WTC11 (cell line): ENCODE measurements at regions not wholly inside any gene's neighbourhood (a gene's known extent, or its start where the extent isn't known, plus 50 kb on each side); places are given as distances from the start of the nearest gene placed in this dataset.

Source experiments
- ATAC-seq: fragments of 200-7000 bp; cut with Tn5 transposase; 2 replicates; pipeline ENCODE4 v1.10.0; 2021; ENCODE audit warnings: mild to moderate bottlenecking, moderate library complexity
- CTCF ChIA-PET: fragments of 300-600 bp; sonication (Branson Sonifier 250); formaldehyde crosslinking; loops from one replicate; lab custom pipeline; 2021; ENCODE audit warnings: antibody characterized with exemption; lab: Charles Lee
- POLR2A ChIA-PET: fragments of 350-600 bp; sonication (Branson Sonifier 250); formaldehyde crosslinking; loops from one replicate; lab custom pipeline; 2021; ENCODE audit warnings: antibody characterized with exemption; lab: Charles Lee
- DNase-seq: peaks from one replicate; pipeline ENCODE4 v3.0.0; 2021; ENCODE audit warnings: low spot score
- H3K27ac Mint-ChIP-seq: 2 replicates; pipeline ENCODE4 v1.8.0; 2021; ENCODE audit warnings: mixed read lengths
- H3K27me3 Mint-ChIP-seq: 2 replicates; pipeline ENCODE4 v1.8.0; 2021; ENCODE audit warnings: low read depth, mild to moderate bottlenecking, moderate library complexity, mixed read lengths
- H3K36me3 Mint-ChIP-seq: 2 replicates; pipeline ENCODE4 v1.8.0; 2021; ENCODE audit warnings: mixed read lengths
- H3K4me1 Mint-ChIP-seq: 2 replicates; pipeline ENCODE4 v1.8.0; 2022; ENCODE audit warnings: mixed read lengths
- H3K4me3 Mint-ChIP-seq: 2 replicates; pipeline ENCODE4 v1.8.0; 2021; ENCODE audit warnings: mild to moderate bottlenecking, moderate library complexity, mixed read lengths
- H3K9me3 Mint-ChIP-seq: 2 replicates; pipeline ENCODE4 v1.8.0; 2021; ENCODE audit warnings: mixed read lengths
- ATF2 ChIP-seq: sonication (generic); formaldehyde crosslinking; IDR thresholded peaks from 2 replicates; pipeline ENCODE4 v1.8.1; 2022; ENCODE audit warnings: low read depth, missing genetic modification reagents, borderline replicate concordance
- E2F1 ChIP-seq: sonication (generic); formaldehyde crosslinking; IDR thresholded peaks from 2 replicates; pipeline ENCODE4 v1.8.0; 2022; ENCODE audit warnings: mild to moderate bottlenecking, missing genetic modification reagents
- ETV6 ChIP-seq: sonication (generic); formaldehyde crosslinking; IDR thresholded peaks from 2 replicates; pipeline ENCODE4 v1.8.1; 2022; ENCODE audit warnings: mild to moderate bottlenecking, missing genetic modification reagents
- GABPB1 ChIP-seq: sonication (generic); formaldehyde crosslinking; IDR thresholded peaks from 2 replicates; pipeline ENCODE4 v1.8.1; 2023; ENCODE audit warnings: mild to moderate bottlenecking, missing genetic modification reagents
- GTF2I ChIP-seq: fragments of 250-450 bp; sonication (Bioruptor Pico); conservative IDR thresholded peaks from 2 replicates; pipeline ENCODE4 v1.4.0; 2021; ENCODE audit warnings: mild to moderate bottlenecking
- JAZF1 ChIP-seq: fragments of 250-450 bp; sonication (Bioruptor Pico); IDR thresholded peaks from 2 replicates; pipeline ENCODE4 v1.9.0; 2021; ENCODE audit warnings: moderate library complexity, mild to moderate bottlenecking, inconsistent platforms
- NFYB ChIP-seq: sonication (generic); formaldehyde crosslinking; conservative IDR thresholded peaks from 2 replicates; pipeline ENCODE4 v1.8.0; 2022; ENCODE audit warnings: low read depth, missing genetic modification reagents
- PRRX2 ChIP-seq: fragments of 250-450 bp; sonication (Bioruptor Pico); IDR thresholded peaks from 2 replicates; pipeline ENCODE4 v1.8.0; 2021; ENCODE audit warnings: mild to moderate bottlenecking
- SMAD3 ChIP-seq: sonication (generic); formaldehyde crosslinking; IDR thresholded peaks from 2 replicates; pipeline ENCODE4 v1.8.0; 2022; ENCODE audit warnings: missing genetic modification reagents, mild to moderate bottlenecking, borderline replicate concordance
- TEAD1 ChIP-seq: sonication (generic); formaldehyde crosslinking; IDR thresholded peaks from 2 replicates; pipeline ENCODE4 v1.8.0; 2022; ENCODE audit warnings: mild to moderate bottlenecking, missing genetic modification reagents
- USF1 ChIP-seq: sonication (generic); formaldehyde crosslinking; IDR thresholded peaks from 2 replicates; pipeline ENCODE4 v1.8.0; 2022; ENCODE audit warnings: mild to moderate bottlenecking, missing genetic modification reagents
- ZMAT4 ChIP-seq: fragments of 250-450 bp; sonication (Bioruptor Pico); IDR thresholded peaks from 2 replicates; pipeline ENCODE4 v1.9.0; 2021; ENCODE audit warnings: mild to moderate bottlenecking
- ZNF281 ChIP-seq: sonication (generic); formaldehyde crosslinking; IDR thresholded peaks from 2 replicates; pipeline ENCODE4 v1.8.0; 2023; ENCODE audit warnings: mild to moderate bottlenecking, missing genetic modification reagents
- ZNF425 ChIP-seq: fragments of 250-450 bp; sonication (Bioruptor Pico); conservative IDR thresholded peaks from 2 replicates; pipeline ENCODE4 v1.9.0; 2021; ENCODE audit warnings: mild to moderate bottlenecking
- ZNF512 ChIP-seq: sonication (generic); formaldehyde crosslinking; IDR thresholded peaks from 2 replicates; pipeline ENCODE4 v1.8.1; 2022; ENCODE audit warnings: missing genetic modification reagents, borderline replicate concordance
- ZNF671 ChIP-seq: fragments of 250-450 bp; sonication (Bioruptor Pico); IDR thresholded peaks from 2 replicates; pipeline ENCODE4 v1.8.0; 2021; ENCODE audit warnings: mild to moderate bottlenecking

- H3K4me3 Mint-ChIP-seq: no peak overlapping the region
- CTCF ChIA-PET: interaction anchor here (1.1 to 1.7 kb wide), 2 partner anchors 16 to 537 kb away, joined by 5 to 6 read pairs; no protein-coding TSS in a partner anchor
- H3K9me3 Mint-ChIP-seq: peaks cover 22% of the 10 kb centered on the region
- POLR2A ChIA-PET: no interaction called here
- H3K4me1 Mint-ChIP-seq: no peaks in the 10 kb centered on the region
- DNase-seq: no peak
- TF ChIP-seq ZNF425 (CRISPR knock-in tag) (no peak), ZNF671 (CRISPR knock-in tag) (no peak), ZNF512 (CRISPR knock-in tag) (no peak), SMAD3 (CRISPR knock-in tag) (no peak), GTF2I (CRISPR knock-in tag) (no peak), PRRX2 (CRISPR knock-in tag) (no peak), E2F1 (CRISPR knock-in tag) (no peak), ZNF281 (CRISPR knock-in tag) (no peak), ETV6 (no peak), JAZF1 (CRISPR knock-in tag) (no peak), NFYB (CRISPR knock-in tag) (no peak), ATF2 (CRISPR knock-in tag) (no peak), GABPB1 (no peak), ZMAT4 (CRISPR knock-in tag) (no peak), TEAD1 (CRISPR knock-in tag) (no peak), USF1 (CRISPR knock-in tag) (no peak)
- no peaks in the 10 kb centered on the region for H3K27me3 Mint-ChIP-seq
- ATAC-seq: peak; percentile 72
- H3K36me3 Mint-ChIP-seq: no peaks in the 10 kb centered on the region
- no peak overlapping the region for H3K27ac Mint-ChIP-seq
Observed at GRCh38 chr9:103168254-103168653, 173.1 kb downstream of the CYLC2 start.
